ENCODE measurements at regions not wholly inside any gene's neighbourhood (a gene's known extent, or its start where the extent isn't known, plus 50 kb on each side); places are given as distances from the start of the nearest gene placed in this dataset.

GRCh38 chr14:101480747-101481530 is 80.4 kb upstream of the DIO3 start:
- TF ChIP-seq, protein P1, sequence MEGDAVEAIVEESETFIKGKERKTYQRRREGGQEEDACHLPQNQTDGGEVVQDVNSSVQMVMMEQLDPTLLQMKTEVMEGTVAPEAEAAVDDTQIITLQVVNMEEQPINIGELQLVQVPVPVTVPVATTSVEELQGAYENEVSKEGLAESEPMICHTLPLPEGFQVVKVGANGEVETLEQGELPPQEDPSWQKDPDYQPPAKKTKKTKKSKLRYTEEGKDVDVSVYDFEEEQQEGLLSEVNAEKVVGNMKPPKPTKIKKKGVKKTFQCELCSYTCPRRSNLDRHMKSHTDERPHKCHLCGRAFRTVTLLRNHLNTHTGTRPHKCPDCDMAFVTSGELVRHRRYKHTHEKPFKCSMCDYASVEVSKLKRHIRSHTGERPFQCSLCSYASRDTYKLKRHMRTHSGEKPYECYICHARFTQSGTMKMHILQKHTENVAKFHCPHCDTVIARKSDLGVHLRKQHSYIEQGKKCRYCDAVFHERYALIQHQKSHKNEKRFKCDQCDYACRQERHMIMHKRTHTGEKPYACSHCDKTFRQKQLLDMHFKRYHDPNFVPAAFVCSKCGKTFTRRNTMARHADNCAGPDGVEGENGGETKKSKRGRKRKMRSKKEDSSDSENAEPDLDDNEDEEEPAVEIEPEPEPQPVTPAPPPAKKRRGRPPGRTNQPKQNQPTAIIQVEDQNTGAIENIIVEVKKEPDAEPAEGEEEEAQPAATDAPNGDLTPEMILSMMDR (conservative IDR thresholded peaks at IDR 0.05; ENCODE audit: low read depth, low read length), result no peak
- TF ChIP-seq EZH2 (IDR thresholded peaks at IDR 0.05; ENCODE audit: borderline replicate concordance, low read depth, low read length, poor library complexity, severe bottlenecking), result no peak

Data from A673 (cell line).